ENCODE measurements at regions not wholly inside any gene's neighbourhood (a gene's known extent, or its start where the extent isn't known, plus 50 kb on each side); places are given as distances from the start of the nearest gene placed in this dataset.
"Not testable (repeated sequence)": the region's sequence is repeated elsewhere in the genome, so short reads cannot be mapped to it uniquely, and the experiment has no call there.

DNA sequence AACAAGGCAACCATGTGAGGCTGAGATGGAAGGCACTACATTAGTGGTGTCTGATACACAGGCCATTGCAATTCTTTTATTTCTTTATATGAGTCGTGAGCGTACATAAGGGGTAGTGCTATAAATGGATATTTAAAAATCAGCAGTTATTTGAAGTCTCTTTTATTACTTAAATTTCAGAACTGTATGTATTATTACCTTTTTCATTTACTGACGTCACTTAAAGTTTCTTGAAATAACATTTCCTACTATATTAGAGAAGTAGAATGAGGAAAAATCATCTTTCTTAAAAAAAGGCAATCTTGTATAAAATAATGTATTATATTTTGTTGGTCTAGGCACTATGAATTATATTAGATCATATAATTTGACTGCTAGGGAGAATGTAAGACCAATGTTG, 280.9 kb upstream of the CYLC2 start:
- no peak for DNase-seq

DNA sequence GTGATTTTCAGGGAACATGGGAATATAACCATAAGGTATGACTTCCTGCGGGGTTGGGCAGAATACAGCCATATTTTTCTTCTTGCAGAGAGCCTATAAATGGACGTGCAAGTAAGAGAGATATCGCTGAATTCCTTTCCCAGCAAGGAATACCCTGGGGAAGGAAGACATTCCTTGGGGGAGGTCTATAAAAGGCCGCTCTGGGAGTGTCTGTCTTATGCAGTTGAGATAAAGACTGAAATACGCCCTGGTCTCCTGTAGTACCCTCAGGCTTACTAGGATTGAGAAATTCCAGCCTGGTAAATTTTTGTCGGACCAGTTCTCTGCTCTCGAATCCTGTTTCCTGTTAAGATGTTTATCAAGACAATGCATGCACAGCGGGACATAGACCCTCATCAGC, 282.2 kb upstream of the CYLC2 start:
- not testable (repeated sequence) for DNase-seq

DNA sequence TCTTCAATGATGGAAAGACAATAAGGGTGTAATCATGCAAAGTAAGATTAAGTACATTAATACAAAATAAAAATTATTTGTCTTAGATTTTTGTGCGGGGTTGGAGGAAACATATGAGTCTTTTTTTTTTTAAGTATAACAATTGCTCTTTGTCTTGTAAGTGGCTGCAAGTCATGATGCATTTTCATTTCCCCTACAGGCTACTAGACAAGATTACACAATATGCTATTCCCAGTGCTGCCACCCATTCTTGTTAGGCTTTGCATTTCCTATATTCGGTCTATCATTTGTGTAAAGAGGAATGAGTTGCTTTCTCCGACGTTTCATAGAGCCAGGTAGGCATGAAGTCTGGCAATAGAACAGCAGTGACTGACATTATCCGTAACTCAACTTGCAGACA, 294.2 kb upstream of the CYLC2 start:
- DNase-seq = peak; percentile 0

DNA sequence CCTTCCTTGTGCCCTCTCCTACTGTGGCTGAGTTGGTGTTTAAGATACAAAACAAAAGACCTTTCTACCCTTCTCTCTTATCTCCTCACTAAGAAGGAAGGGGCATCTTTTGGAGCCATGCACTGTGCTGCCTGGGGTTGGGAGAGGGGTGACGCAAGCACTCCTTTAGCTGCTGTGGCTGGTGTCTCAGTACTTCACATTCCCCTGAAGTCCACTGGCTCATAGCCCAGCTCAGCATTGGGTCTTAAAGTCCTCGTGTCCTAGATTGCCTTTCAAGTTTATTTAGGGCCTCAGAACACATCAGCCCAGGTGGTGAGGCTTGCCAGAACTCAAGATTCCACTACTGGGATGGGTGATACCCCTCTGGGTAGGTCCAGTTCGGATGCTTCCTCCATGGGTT, 325.9 kb upstream of the CYLC2 start:
- no peak for DNase-seq

DNA sequence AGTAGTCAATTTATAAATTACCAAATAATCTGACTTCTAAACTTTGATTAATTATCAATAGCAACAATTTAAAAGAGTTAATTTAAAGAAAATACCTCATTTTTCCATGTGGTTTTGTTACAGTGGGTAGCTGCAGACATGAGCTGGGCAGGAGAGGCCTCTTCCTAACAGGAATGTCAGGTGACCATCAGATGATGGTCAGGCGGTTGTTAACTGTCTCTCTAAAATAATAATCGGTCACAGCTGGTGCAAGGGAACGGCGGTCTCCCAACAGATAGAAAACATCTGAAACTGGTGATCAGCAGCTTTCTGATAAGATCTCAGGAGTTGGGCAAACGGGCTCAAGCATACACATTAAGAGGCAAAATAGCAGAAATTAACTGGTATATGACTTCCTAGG, 342.7 kb upstream of the CYLC2 start:
- DNase-seq = no peak

DNA sequence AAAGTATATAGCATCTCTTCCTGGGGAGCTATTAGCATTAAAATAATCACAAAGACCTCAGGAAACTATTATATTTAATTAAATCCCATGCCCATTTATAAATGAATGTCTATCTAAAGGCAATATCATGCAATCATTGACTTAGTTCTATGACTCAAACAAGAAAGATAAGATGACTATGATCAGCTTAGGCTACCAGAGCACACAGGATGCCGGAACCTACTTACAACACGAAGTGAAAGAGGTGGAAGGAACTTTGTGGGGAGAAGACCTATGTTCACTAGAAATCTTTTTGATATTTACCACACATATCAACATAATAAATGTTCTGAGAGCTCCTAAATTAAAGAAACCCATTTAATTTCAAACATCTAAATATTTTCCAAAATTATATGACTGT, 344.2 kb upstream of the CYLC2 start:
- DNase-seq = no peak

DNA sequence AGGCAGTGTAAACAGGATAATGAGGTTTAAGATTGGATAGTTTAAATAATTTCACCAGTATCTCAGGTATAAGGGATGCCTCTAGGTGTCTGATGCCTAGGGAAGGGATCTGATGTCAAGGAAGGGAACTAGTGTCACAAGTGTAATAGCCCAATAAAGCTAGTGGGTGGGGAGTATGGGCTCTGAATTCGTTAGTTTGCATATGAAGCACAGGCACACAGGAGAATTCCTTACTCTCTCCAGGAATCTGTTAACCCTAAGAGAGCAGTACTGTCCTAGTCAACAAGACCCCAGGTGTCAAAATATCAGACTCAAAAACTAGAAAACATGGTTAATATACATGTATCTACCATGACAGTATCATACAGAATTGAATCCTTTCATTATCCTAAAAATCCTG, 352.5 kb upstream of the CYLC2 start:
- no peak for DNase-seq

DNA sequence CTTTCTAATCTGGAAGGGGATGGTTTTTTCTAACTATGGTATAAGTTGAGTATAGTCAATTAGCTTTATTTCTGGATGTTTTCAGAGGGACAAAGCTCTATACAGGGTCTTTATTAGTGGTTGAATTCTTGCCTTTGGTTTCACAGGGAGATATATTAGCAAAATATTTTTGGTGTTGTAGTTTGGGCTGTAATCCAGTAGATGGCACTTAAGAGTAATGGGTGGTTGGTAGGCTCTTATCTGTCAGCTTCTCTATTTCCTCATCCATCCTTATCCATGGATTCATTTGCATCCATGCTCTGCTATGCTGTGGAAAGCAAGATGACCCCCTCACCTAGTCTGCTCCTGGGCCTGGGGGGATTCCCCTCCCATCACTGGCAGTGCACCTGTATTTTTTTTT, 363.6 kb upstream of the CYLC2 start:
- peak; percentile 1 for DNase-seq

DNA sequence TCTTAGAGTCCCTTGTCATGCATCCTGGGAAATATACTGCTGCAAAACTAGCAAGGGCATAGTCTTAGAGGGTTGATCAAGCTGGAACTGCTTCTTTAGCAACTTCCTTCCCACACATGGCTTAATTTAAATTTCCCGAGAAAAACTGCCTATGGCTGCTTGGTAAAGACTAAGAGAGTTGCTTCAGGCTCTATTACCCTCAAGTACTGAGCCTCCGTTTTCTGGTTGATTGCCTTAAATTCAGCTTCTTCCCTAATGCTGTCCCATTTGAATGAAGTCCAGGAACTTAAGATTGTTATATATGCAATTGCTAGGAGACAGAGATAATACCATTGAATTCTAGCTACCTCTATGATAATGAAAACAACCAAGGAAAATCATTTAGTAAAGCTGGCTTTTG, 385.7 kb upstream of the CYLC2 start:
- no peak for DNase-seq

DNA sequence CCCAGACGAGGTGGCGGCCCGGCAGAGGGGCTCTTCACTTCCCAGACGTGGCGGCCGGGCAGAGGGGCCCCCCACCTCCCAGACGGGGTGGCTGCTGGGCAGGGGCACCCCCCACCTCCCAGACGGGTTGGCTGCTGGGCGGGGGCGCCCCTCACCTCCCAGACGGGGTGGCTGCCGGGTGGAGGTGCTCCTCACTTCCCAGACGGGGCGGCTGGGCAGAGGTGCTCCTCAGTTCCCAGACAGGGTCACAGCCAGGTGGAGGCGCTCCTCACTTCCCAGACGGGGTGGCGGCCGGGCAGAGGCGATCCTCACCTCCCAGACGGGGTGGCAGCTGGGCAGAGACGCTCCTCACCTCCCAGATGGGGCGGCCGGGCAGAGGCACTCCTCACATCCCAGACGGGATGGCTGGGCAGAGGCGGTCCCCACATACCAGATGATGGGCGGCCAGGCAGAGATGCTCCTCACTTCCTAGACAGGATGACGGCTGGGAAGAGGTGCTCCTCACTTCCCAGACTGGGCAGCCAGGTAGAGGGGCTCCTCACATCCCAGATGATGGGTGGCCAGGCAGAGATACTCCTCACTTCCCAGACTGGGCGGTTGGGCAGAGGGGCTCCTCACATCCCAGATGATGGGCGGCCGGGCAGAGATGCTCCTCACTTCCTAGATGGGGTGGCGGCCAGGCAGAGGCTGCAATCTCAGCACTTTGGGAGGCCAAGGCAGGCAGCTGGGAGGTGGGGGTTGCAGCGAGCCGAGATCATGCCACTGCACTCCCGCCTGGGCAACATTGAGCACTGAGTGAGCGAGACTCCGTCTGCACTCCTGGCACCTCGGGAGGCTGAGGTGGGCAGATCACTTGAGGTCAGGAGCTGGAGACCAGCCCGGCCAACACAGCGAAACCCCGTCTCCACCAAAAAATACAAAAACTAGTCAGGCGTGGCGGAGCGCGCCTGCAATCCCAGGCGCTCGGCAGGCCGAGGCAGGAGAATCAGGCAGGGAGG, 391.6 kb upstream of the CYLC2 start:
- DNase-seq = not testable (repeated sequence)

DNA sequence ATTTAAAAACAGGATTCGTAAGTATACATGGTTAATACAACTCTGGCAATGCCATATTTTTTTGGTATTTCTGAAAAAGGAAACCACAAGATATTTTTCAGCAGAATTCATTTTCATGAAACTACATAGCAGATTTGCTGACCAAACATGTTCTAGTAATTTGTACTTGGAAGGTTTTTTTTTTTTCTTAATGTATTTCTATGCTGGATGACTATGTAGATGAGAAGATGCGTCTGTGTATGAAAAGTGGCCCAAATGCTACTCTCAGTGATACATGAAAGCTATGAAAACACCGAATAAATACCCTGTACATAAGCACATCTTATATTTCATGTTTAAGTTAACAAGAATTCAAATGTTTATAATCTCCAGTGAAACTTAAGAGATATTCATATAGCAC, 400.9 kb upstream of the CYLC2 start:
- no peak for DNase-seq

DNA sequence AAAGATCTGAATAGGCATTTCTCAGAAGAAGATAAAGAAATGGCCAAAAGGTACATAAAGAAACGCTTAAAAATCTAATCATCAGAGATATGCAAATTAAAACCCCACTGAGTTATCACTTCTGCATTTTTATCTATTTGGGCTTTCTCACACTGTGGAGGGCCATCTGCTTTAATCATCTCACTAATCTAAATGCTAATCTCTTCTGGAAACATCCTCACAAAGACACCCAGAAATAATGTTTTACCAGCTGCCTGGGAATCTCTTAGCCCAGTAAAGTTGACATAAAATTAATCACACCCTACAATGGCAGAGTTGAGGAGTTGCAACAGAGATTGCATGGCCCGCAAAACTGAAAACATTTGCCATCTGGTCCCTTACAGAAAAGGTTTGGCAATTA, 407.9 kb upstream of the CYLC2 start:
- peak; percentile 5 for DNase-seq

DNA sequence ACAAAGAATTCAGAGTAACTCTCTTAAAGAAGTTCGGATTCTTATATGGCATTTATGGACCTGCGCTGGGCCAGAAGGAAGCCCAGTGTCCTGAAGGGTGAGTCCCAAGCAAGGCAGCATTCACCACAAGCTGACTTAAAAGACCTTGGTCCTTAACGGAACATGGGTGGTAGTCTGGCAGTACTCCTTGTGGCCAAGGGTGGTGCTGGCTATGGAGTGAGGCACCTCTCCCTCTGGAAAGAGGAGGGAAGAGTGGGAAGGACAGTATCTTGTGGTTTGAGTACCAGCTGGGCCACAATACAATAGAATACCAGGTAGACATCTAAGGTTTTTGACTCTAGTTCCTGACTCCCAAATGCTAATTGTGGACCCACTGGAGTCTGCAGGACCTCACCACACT, 425.7 kb upstream of the CYLC2 start:
- DNase-seq = no peak

DNA sequence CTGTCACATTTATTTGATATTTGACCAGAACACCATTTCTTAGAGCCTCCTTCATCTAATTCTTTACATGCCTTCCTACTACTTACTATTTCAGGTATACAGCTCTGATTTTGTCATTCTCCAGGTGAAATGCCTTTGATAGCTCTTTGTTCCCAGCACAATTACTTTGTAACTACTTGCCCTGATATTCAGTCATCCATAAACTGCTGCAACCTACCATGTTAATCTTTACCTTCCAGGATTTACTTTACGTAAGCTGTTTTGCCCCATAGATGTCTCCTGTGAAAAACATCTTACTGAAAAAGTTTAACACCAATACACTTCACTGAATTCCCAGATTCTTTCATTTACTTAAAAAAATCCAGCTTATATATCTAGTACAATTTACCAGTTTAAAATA, 443.8 kb upstream of the CYLC2 start:
- DNase-seq = no peak

DNA sequence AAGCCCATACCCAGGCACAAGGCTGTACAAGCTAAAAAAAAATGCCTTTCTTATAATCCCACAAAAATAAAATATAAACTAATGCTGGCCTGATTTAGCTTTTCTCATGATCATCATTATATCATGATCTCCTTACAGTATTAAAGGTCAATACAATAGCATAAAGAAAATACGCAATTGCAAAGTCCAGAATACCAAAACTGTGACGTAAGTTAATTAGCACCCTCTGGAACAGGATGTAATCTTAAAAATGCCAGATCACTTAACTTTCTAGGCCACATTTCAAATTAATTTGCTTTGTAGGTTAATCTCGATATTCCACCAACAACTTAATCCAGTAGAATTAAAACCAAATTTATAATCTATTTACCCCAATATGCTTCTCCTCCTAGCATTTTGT, 444.2 kb upstream of the CYLC2 start:
- no peak for DNase-seq

DNA sequence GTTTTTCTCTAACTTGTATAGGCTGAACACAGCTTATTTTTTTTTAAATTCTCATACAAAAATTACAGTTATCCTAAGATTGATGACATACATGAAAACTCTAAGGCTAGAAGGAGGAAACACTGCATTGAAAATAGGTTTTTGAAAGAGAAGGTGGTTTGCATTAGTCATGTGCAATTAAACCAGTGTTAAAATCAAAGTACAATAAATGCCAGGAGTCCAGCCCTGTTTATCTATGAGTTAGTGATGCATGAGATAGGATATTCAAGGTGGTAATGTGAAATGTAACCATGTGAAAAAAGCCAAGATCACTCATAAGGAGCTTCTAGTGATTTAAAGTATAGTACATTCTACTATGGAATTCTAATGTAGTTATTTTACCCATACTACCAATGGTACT, 444.9 kb upstream of the CYLC2 start:
- DNase-seq = no peak

DNA sequence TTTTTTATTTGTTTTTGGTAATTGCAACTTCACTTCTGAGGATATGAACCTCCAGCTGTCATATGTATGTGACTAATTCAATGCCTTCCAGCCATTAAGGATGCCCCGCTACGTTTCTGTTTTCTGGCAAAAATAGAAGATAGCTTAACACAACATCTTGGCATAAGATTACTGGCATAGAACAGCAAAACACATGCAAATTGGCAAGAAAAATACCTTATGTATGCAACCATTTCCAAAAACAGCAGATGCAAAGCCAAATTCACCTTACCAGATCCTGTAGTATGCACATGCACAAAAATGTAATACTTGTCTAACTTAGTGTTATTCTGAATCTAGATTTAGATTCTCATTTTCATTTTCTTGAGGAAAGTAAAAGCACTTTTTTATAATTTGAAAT, 461.1 kb upstream of the CYLC2 start:
- no peak for DNase-seq

DNA sequence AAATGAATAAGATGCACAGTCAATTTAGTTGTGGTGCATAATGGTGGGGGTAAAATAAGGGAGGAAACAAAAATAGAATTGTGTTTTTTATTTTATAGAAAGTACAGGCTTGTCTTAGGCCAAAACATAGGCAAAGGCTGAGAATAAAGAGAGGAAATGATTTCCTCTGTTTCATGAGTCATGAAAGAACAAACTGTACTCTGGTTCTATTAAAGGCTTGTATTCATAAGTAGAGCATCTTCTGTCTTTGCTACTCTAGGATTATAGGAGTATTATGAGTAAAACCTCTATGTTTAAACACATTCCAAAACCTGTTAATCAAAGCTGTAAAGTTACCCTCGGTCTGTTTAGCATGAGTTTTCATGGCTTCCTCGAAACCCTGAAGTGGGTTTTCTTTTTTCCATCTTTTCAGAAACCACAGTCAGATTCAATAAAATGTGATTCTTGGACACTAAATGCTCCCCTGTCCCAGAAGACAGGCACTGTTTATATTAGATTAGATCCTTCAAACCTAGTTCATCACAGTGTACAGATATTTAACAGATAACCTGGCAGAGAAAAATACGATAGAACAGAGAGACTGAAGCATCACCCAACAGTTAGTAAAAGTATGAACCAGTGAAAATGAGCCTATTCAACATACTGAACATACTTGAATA, 473.9 kb upstream of the CYLC2 start:
- DNase-seq = no peak

DNA sequence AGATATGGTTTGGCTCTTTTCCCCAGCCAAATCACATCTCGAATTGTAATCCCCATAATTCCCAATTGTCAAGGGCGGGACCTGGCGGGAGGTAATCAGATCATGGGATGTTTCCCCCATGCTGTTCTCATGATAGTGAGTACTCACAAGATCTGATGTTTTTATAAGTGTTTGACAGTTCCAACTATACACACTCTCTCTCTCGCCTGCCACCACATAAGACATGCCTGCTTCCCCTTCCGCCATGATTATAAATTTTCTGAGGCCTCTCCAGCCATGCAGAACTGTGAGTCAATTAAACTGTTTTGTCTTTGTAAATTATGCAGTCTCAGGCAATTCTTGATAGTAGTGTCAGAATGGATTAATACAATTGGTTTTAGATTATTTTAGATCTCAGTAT, 475.7 kb upstream of the CYLC2 start:
- no peak for DNase-seq

DNA sequence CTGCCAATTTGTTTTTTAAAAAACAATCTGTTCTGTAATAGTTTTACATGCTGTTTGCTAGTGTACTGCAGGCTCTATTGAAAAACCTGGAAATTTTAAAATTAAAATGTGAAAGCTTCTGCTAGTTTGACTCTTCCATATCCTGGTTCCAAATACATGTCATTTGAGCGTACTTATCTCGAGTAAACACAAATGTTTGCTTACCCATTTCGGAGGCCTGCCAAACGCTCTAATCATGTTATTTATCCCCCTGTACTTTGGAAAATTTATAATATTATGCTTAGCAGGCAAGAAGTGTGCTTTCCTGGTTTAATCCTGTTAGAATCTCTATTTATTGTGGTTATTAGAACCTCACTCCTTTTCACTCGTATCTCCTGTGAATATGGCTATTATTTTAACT, 476.8 kb upstream of the CYLC2 start:
- peak; percentile 69 for DNase-seq

DNA sequence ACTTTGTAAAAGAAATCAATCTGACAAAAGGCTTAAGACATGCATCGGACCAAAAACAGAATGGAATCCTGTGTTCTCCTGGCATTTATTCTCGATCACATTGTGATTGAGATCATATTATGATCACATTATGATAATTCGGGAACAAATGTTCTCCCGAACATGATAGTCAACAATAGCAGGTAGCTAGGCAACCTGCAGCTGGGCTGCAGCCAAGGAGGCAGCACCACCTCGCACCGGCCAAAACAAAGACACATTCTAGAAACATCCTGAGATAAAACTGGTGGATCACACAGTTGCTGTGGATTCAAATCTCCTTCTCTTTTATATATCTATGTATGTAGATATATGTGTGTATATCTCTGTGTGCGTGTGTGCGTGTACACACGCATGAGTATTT, 480.6 kb upstream of the CYLC2 start:
- peak; percentile 58 for DNase-seq

DNA sequence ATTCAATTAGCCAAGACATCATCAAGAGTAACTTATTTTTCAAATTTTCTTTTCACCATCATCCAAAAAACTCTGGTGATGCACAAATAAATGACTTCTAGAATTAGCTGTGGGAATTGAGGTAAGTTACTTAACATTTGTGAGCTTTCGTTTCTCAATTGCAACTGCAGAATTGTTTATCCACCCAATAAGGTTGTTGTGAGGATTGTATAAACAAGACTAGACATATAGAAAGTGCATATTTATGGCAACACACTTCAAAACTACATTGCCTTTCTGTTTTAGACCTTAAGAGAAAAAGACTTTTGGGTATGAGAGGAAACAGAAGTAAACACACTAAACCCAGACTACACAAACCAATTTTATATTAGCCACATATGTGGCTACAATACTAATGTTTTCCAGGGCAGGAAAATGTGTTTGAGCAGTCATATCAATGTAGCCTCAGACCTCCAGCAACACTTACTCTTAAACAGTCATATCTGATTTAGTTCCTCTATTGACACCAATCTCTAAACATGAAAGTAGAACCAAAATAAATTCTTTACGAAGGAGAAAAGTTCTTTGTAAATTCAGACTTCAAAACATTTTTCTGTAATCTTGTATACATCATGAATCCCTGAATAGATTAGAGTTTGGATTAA, 488.0 kb upstream of the CYLC2 start:
- DNase-seq = no peak

DNA sequence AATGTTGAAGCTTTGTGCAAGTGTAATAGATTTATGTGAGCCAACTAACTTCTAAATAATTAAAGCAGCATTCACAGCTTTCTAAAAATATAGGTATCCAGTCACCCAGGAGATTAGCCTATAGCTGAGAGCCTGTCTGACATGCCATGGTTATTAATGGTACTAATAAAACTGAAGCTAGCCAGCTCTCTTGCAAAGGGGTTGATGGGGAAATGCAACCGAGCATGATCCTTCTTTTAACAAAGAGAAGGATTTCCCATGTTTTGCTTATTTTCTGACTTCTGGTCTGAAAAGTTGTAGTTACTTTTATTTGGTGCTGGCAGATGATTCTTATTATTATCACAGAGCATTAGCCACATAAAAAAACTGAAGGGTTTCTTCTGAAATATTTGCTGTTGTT, 488.7 kb upstream of the CYLC2 start:
- no peak for DNase-seq

DNA sequence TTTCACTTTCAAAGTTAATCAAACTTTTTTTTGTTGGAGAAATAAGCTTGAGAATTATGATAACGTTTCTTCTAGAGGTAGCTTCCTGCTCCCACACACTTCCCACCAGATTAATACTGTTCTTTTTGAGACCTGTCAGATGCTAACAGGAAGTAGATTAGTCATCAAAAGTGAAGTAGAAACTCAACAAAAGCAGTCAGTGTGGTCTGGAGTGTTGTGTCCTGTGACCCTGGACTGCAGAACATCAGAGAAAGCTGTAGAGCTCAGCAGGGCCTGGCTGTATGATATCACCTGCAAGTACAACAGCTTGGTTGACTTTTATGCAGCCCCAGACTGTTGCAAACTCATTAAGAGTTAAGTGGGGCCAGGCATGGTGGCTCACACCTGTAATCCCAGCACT, 495.7 kb upstream of the CYLC2 start:
- no peak for DNase-seq
